Lung (tissue), 9 donors: ENCODE measurements at regions not wholly inside any gene's neighbourhood (a gene's known extent, or its start where the extent isn't known, plus 50 kb on each side); places are given as distances from the start of the nearest gene placed in this dataset.
"Not testable (repeated sequence)": the region's sequence is repeated elsewhere in the genome, so short reads cannot be mapped to it uniquely, and the experiment has no call there.

Experiments
- ATAC-seq: fragments of 200-7000 bp; cut with Tn5 transposase; one replicate; pipeline ENCODE4 v1.9.1; 2020; ENCODE audit warnings: moderate number of reproducible peaks; ENCODE audit not compliant: insufficient read depth, low FRiP score
- DNase-seq, 3 donors: peaks; one replicate each; pipeline ENCODE4 v3.0.0-alpha.2; 2013 to 2017
- H3K27ac ChIP-seq, 2 donors: one replicate each; pipeline ENCODE4 v1.5.1; 2013; ENCODE audit warnings: mild to moderate bottlenecking in 2 of 2, moderate library complexity in 2 of 2, control low read depth in 1 of 2, inconsistent platforms in 1 of 2, low read depth in 1 of 2, low read length in 1 of 2
- H3K27me3 ChIP-seq, 3 donors: one replicate each; pipeline ENCODE4 v1.5.1; 2013; ENCODE audit warnings: low read length in 2 of 3; ENCODE audit not compliant: control insufficient read depth in 3 of 3, insufficient read depth in 3 of 3
- H3K36me3 ChIP-seq, 4 donors: one replicate each; pipeline ENCODE4 v1.5.1; 2013; ENCODE audit warnings: low read length in 4 of 4, mild to moderate bottlenecking in 1 of 4, moderate library complexity in 1 of 4; ENCODE audit not compliant: control insufficient read depth in 4 of 4, insufficient read depth in 4 of 4
- H3K4me1 ChIP-seq, 5 donors: one replicate each; pipeline ENCODE4 v1.5.1; 2013; ENCODE audit warnings: low read length in 5 of 5, mild to moderate bottlenecking in 2 of 5, moderate library complexity in 1 of 5; ENCODE audit not compliant: control insufficient read depth in 5 of 5, insufficient read depth in 5 of 5
- H3K4me3 ChIP-seq: one replicate; pipeline ENCODE4 v1.5.1; 2013; ENCODE audit warnings: mild to moderate bottlenecking, control low read depth, moderate library complexity
- H3K9ac ChIP-seq, 2 donors: one replicate each; pipeline ENCODE4 v1.5.1; 2013; ENCODE audit warnings: low read length in 2 of 2, control low read depth in 1 of 2; ENCODE audit not compliant: insufficient read depth in 1 of 2
- H3K9me3 ChIP-seq, 4 donors: one replicate each; pipeline ENCODE4 v1.5.1; 2013; ENCODE audit warnings: low read length in 3 of 4, mild to moderate bottlenecking in 1 of 4, moderate library complexity in 1 of 4; ENCODE audit not compliant: control insufficient read depth in 4 of 4, insufficient read depth in 3 of 4
- WGBS, 2 donors: extraction: QIAGEN DNeasy Blood & Tissue Kit; methylation state at CpG; one replicate each; pipeline ENCODE4 v1.1.7; 2013; 5-methylcytosine and 5-hydroxymethylcytosine counted together
- donor health status: Bipolar disorder and iron deficiency.
- donor health status: healthy.
- donor health status: DM: yes; HTN: yes; CAD: no.

GRCh38 chr1:149276496-149276895 is 173.1 kb upstream of the NBPF9 start:
- no CpG with 5 or more reads among the region's 5 CpGs for WGBS, 2 donors
- DNase-seq, H3K27me3 ChIP-seq: not testable (repeated sequence)

GRCh38 chr1:149278156-149278555 is 174.8 kb upstream of the NBPF9 start:
- H3K27ac ChIP-seq, H3K4me3 ChIP-seq, H3K9ac ChIP-seq, DNase-seq, ATAC-seq, H3K27me3 ChIP-seq, H3K4me1 ChIP-seq, H3K9me3 ChIP-seq, H3K36me3 ChIP-seq: not testable (repeated sequence)
- no CpG with 5 or more reads among the region's 2 CpGs for WGBS, 2 donors

More at GRCh38 chr1:149276496-149276895, 173.1 kb upstream of the NBPF9 start:
- H3K4me1 ChIP-seq, H3K9ac ChIP-seq, ATAC-seq, H3K27ac ChIP-seq, H3K9me3 ChIP-seq, H3K36me3 ChIP-seq, H3K4me3 ChIP-seq: not testable (repeated sequence)

- not testable (repeated sequence) for DNase-seq, H3K4me3 ChIP-seq, H3K4me1 ChIP-seq, H3K9ac ChIP-seq, H3K27ac ChIP-seq, H3K9me3 ChIP-seq, H3K27me3 ChIP-seq, H3K36me3 ChIP-seq, ATAC-seq
These were observed 175.7 kb upstream of the NBPF9 start for GRCh38 chr1:149279015-149279414.

GRCh38 chr1:149279512-149279911 is 176.2 kb upstream of the NBPF9 start:
- not testable (repeated sequence) for H3K4me1 ChIP-seq, DNase-seq, ATAC-seq, H3K9me3 ChIP-seq, H3K4me3 ChIP-seq, H3K36me3 ChIP-seq, H3K9ac ChIP-seq, H3K27ac ChIP-seq, H3K27me3 ChIP-seq
- whole genome bisulfite sequencing, 2 donors, result 71 to 86% methylated on average over 1 of the region's 2 CpGs

GRCh38 chr1:149284773-149285172 is 181.4 kb upstream of the NBPF9 start:
- H3K4me1 ChIP-seq, DNase-seq, H3K27me3 ChIP-seq, ATAC-seq, H3K36me3 ChIP-seq, H3K27ac ChIP-seq, H3K9me3 ChIP-seq, H3K4me3 ChIP-seq, H3K9ac ChIP-seq: not testable (repeated sequence)
- no CpG with 5 or more reads among the region's 4 CpGs for WGBS, 2 donors

GRCh38 chr1:149285205-149285604 is 181.9 kb upstream of the NBPF9 start:
- H3K9me3 ChIP-seq, H3K4me3 ChIP-seq, H3K9ac ChIP-seq, H3K27me3 ChIP-seq, H3K27ac ChIP-seq, H3K4me1 ChIP-seq, DNase-seq, H3K36me3 ChIP-seq: not testable (repeated sequence)
- peak; percentile 56 for ATAC-seq
- WGBS, 2 donors, result no CpG with 5 or more reads among the region's 14 CpGs

- H3K27me3 ChIP-seq, H3K4me3 ChIP-seq, H3K27ac ChIP-seq, H3K9me3 ChIP-seq, DNase-seq, H3K4me1 ChIP-seq, H3K9ac ChIP-seq, H3K36me3 ChIP-seq: not testable (repeated sequence)
- WGBS, 2 donors, result 1% methylated on average over 11 to 15 of the region's 38 CpGs
- ATAC-seq, result peak; percentile 76
These were observed 182.3 kb upstream of the NBPF9 start for GRCh38 chr1:149285638-149286037.

- not testable (repeated sequence) for H3K4me1 ChIP-seq, H3K9ac ChIP-seq, H3K4me3 ChIP-seq, H3K36me3 ChIP-seq, ATAC-seq, H3K27ac ChIP-seq, H3K27me3 ChIP-seq, DNase-seq, H3K9me3 ChIP-seq
- WGBS, 2 donors, result 70 to 77% methylated on average over 1 of the region's 1 CpG
These were observed 185.2 kb upstream of the NBPF9 start for GRCh38 chr1:149288580-149288979.
